HG03025 (cell line): ENCODE measurements at regions not wholly inside any gene's neighbourhood (a gene's known extent, or its start where the extent isn't known, plus 50 kb on each side); places are given as distances from the start of the nearest gene placed in this dataset.

Source experiments
- ATAC-seq: cut with Tn5 transposase; IDR thresholded peaks from one replicate; pipeline ENCODE4 v1.9.1; 2021; ENCODE audit warnings: mild to moderate bottlenecking, moderate library complexity; ENCODE audit not compliant: unreplicated experiment, low FRiP score

DNA sequence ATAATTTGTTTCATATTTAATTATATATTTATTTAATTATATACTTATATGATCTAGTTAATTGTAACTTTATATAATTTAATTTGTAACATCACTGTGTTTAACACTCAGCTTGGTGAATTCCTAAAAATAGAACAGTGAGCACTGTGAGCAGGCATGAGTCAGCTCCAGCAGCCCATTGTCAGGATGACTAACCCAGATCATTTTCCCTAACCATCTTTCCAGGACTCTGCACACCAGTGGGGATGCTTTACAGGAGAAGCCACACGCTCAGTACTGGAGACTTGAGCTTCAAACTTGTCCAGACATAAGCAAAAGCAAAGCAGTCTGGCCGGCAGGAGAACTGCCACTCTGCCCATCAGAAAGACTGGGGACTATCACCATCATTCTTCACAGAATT, 446.2 kb upstream of the TRPC7 start:
- no peak for ATAC-seq

DNA sequence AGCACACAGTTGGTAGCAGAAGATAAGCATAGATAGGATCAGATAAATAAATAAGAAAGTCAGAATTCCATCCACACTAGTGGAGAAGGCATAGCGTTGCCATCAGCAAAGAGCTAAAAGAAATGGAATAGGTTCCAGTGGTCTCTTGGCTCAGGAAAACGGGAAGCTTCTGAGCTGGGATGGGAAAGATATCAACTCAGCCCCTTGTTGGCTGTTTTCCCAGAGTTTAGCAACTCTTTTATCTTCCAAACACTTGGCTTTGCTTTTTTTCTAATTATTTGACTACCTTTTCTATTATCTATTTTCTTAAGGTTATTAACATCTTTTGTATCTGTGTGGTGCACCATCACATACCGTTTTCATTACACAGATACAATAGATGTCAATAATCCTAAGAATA, 445.7 kb upstream of the TRPC7 start:
- no peak for ATAC-seq

DNA sequence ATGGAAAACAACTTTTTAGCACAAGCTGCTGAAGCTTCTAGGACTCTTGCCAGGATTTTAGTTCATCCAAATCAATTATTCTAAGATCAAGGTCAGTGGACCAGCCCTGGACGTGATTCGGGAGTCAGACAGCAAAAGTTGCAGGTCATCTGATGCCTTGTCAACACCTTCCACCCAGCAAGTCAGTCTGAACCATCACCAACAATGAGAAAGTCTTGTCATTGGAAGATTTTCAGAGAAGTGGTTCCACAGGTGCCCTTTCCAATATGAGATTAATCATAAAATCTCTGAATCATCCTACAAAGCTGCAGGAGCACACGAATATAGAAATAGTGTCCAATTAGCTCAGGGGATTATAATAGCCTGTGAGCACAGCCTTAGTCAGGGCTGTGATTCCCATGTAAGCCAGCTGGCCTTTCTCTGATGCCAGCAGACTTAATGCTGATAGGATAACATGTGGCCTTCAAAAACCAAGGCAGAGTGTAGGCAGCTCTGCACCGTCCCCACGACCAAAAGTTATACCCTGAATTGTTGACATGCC, 445.0 kb upstream of the TRPC7 start:
- ATAC-seq: no peak

DNA sequence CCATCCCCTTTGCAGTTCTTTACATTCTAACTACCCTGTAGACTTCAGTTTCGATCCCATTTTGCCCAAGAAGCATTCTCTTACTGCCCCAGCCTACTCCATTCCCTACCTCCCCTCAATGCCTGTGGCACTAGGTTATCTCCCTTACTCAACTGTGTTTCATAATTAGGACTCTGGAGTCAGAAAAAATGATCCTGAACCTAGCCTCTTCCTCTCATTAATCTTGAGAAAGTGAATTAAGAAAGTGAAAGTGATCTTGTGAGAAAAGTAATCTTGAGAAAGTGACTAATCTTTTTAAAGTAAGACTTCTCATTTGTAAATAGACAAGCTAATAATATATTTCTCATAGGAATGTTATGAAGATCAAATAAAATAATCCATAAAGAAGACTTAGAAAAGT, 444.0 kb upstream of the TRPC7 start:
- no peak for ATAC-seq

- ATAC-seq: no peak
Observed at GRCh38 chr5:136808756-136809155, 443.4 kb upstream of the TRPC7 start.

DNA sequence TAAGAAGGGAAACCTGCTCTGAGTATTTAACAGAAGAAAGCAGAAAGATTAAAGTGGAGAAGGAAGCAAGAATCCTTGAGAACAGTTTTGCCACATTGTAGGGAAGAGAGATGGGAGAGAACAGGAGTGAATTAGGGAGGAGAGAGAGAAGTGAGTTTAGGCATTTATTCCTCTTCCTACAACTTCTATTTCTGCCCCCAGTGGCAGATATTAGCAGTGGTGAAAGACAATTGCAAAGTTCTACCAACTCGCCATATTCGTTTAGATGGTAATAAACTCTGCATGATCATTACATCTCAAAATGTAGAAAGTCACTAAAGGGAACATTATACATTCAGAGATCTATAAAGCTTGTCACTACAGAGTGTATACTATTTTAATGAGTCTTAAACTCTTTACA, 440.1 kb upstream of the TRPC7 start:
- ATAC-seq: no peak

GRCh38 chr5:136802383-136802782, 437.0 kb upstream of the TRPC7 start:
- no peak for ATAC-seq

DNA sequence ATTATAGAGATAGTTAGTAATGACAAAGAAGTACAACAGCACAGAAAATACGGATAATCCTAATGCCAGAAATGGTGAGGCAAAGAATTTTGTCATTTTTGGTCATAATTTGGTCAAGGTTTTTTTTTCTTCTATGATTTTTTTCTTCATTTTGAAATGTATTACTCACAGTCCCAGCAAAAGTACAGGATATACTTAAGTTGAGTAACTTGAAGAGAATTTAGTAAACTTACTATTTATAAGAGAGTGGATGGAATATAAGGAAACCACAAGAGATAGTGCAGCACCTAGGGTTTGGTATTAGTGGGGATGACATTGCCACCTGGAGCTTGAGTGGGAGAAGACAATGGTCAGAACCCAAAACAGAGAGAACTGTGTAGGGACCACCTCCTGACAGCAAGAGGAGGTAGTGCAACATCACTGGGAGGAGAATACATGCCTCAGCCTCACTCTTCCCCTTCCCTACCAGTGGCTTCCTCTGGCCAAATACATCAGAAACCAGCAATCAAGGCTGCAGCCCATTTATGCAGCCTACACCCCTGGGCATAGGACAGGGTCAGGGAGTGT, 434.5 kb upstream of the TRPC7 start:
- no peak for ATAC-seq

DNA sequence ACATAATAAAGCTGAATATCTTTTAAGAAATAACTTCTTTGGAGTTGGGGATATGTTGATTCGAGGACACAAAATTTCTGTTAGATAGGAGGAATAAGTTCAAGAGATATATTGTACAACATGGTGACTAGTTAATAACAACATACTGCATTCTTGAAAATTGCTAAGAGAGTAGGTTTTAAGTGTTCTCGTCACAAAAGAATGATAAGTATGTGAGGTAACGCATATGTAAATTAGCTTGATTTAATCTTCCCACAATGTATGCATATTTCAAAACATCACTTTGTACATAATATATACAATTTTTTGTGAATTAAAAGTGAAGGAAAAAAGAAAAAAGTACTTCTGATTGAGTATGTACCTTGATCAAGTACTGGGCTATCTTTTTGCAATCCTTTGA, 428.0 kb upstream of the TRPC7 start:
- ATAC-seq: no peak

DNA sequence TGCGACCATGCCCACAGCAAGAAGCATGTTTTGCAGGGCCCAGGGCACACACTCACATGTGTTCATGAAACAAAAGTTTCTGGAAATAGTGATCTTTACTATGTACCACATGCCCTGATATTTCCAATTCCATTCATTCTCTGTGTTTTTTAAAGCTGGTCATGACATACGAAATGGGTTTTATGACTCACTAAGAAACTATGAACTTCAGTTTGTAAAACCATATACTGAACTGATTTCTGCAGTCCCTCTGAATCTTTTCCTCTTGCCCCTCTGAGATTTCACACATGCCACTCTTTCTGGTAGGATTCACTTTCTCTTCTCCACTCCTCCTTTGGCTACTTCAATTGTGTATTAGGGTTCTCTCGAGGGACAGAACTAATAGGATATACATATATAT, 416.1 kb upstream of the TRPC7 start:
- no peak for ATAC-seq

- no peak for ATAC-seq
Observed at GRCh38 chr5:136780518-136780917, 415.2 kb upstream of the TRPC7 start.

DNA sequence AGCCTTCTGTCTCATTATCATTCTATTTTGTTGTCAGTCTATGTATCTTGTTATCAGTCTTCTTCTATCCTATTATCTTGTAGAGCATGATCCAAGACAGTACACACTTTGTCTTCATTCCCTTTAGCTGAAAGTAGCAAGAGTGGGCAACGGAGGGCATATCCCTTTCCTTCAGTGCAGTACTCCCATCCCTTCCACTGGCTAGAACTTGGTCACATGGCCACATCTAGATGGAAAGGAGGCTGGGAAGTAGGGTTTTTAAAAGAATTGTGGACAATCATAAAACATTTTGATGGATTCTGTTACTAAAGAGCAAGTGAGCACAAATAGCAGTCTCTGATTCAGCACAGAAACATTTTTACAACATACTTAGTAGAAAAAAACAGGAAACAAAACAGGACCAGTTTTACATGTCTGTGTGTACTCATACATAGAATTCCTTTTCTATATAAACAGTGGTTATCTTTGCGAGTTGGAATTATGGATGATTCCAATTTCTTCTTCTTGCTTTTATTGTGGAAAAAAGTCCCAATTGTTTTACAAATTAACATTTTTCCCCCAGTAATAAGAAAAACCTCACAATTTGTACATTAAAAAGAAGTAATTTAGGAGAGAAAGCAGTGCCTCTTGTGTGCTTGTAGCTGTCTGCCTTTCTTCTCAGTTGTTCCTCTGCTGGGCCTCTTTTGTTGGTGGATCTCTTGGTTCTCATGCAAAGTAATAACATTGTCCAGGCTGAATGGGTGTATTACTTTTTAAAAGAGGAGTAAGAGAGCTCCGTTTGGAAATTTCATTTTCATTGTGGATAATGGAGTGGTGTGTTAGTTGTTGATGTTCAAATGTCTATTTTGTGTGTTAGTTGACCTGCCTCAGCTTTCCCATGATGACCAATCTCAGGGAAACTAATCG, 410.9 kb upstream of the TRPC7 start:
- ATAC-seq: no peak

DNA sequence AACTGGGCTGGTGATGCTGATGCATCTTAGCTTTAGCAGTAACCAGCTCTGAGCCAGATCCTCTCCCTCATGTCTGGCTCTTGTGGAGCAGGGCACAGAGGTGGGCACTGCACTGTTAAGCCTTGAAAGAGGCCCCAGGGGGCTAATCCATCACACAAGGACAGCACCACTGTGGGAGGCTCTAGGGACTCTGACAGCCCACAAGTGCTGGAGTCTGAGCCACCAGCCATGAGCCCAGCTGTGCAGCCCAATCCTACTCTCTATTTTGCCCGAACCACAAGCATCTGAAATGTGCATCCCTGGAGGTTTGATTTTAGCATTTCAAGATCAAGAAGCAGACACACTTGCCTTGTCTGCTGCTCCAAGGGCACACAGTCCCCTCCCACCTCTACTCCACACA, 407.1 kb upstream of the TRPC7 start:
- ATAC-seq: no peak

DNA sequence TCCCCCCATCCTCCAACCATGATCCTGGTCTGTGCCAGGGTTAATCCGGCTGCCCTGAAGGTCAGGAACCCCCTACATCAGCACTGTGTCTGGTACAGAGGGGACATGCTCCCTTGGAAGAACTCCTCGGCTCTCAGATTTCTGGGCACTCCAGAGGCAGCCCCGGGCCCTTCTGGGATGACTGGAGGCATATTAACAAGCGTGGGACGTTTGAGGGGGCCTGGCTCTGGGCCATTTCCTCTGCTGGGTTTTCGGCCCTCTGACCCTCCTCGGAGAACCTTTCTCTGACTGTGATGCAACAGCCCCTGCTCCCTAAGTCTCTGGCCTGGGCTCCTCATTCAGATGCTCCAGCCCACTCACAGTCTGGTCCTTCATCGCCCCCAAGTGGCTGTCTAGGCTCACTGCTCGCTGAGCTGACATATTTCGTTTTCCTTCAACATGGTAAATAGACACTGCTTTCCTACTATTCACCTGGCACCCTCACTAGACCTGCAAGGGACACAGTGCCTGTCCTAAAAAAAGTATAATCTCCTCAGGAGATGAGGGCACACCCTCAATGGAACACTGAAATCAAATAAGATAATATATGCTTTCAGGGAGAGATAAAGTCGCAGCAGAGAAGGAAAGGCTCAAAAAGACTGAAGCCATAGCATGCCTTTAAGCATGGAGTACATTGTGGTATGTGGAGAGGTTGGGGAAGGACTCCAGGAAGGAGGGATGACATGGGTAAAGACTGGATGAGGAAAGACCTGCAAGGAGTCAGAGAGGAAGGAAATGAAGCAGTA, 404.7 kb upstream of the TRPC7 start:
- ATAC-seq: no peak

DNA sequence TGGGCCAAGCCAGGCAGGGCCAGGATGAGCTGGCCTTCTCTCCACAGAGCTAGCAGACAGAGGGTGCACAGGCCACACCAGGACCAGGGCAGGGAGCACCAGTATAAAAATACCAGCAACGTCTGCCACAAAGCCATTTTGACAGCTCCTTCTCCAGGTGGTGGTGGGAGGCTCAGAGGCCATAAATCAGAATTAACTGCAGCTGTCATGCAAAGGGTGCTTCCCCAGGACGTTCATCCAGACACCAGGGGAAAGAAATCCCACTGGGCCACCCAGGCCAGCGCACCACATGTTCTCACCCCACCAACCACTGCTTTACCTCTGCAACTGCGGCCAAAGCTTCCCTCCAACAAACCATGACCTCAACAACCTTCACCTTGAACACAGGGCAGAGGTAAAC, 403.7 kb upstream of the TRPC7 start:
- ATAC-seq: no peak

GRCh38 chr5:136768457-136768856, 403.1 kb upstream of the TRPC7 start:
- ATAC-seq: no peak

DNA sequence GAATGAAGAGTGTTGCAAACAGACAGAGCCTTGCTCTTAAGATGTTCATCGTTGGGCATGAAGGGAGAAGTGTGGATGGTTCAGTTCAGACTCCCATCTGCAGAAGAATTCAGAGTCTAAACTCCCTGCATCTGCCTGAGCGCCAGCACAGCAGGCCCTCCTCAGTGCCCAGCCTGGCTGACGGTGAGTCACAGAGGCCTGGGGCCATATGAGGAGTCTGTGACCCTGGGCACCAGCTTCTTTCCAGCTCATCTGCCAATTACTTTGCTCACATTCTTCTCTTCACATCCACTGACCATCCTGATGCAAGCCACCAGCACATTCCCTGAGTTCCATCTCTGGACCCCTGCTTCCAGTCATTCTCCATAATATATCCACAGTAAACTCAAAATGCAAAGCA, 401.1 kb upstream of the TRPC7 start:
- ATAC-seq: no peak

DNA sequence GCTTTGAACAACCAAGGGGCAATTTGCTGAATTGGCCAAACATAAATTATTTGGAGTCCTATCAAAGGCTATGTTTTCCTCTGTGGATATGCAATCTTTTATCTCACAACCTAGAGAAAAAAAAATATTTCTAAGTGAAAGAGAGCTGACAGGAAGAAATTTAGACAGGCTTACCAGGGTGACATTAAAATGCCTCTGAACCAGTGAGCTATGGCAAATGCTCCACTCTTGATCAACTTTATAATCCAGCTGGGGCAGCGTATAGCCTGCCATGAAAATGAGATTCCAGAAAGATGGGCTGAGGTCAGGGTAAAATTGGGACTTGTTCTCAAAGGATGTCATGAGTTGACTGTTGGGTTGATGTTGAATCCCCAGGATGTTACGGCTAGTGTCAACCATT, 399.3 kb upstream of the TRPC7 start:
- no peak for ATAC-seq

DNA sequence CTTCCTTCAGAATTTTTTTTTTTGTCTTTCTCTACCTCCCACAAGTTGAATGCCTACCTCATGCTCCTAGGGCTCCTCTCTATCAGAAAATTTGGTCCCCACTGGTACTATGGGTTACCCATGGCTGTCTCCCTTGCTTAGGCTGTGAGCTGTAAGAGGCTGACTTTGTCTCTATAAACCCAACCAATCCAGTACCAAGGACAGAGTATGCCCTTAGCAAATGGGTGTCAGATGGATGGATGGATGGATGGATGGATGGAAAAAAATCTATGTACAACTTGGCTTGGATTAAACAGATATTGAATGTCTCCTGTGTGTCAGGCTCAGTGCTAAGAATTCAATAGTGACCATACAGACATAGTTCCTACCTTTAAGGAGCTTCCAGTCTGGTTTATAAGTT, 398.2 kb upstream of the TRPC7 start:
- no peak for ATAC-seq

GRCh38 chr5:136754216-136754615, 388.9 kb upstream of the TRPC7 start:
- no peak for ATAC-seq

- ATAC-seq: no peak
Observed at GRCh38 chr5:136750224-136750862, 385.0 kb upstream of the TRPC7 start.
